WTC11 (cell line): ENCODE measurements at regions not wholly inside any gene's neighbourhood (a gene's known extent, or its start where the extent isn't known, plus 50 kb on each side); places are given as distances from the start of the nearest gene placed in this dataset.

Source experiments
- TF ChIP-seq, protein P1 (sequence below): sonication (generic); formaldehyde crosslinking; IDR thresholded peaks from 2 replicates; pipeline ENCODE4 v1.8.1; 2023; ENCODE audit warnings: mild to moderate bottlenecking, moderate library complexity, missing genetic modification reagents
- TF ChIP-seq, protein P2 (sequence below): fragments of 200-600 bp; IDR thresholded peaks from 2 replicates; pipeline ENCODE4 v1.8.0; 2022; ENCODE audit warnings: antibody characterized with exemption

DNA sequence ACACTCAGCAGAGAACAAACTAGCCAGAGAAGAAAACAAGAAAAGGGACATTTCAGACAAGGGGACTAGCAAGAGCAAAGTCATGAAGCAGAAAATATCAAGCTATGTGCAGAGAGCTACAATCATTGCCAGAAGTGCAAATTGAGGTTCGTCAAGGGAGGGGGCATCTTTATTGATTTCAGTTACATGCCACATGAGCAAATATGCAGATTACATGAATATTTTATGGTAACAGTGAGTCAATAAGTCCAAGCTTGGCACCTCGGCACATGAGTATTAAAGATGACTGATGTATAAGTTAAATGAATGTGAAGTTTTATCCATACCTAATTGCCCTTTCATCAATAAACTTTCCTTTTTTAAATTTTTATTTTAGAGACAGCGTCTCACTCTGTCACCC, 238.1 kb upstream of the DIAPH2 start:
- TF ChIP-seq, protein P1, sequence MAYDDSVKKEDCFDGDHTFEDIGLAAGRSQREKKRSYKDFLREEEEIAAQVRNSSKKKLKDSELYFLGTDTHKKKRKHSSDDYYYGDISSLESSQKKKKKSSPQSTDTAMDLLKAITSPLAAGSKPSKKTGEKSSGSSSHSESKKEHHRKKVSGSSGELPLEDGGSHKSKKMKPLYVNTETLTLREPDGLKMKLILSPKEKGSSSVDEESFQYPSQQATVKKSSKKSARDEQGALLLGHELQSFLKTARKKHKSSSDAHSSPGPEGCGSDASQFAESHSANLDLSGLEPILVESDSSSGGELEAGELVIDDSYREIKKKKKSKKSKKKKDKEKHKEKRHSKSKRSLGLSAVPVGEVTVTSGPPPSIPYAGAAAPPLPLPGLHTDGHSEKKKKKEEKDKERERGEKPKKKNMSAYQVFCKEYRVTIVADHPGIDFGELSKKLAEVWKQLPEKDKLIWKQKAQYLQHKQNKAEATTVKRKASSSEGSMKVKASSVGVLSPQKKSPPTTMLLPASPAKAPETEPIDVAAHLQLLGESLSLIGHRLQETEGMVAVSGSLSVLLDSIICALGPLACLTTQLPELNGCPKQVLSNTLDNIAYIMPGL (CRISPR knock-in tag): no peak
- TF ChIP-seq, protein P2, sequence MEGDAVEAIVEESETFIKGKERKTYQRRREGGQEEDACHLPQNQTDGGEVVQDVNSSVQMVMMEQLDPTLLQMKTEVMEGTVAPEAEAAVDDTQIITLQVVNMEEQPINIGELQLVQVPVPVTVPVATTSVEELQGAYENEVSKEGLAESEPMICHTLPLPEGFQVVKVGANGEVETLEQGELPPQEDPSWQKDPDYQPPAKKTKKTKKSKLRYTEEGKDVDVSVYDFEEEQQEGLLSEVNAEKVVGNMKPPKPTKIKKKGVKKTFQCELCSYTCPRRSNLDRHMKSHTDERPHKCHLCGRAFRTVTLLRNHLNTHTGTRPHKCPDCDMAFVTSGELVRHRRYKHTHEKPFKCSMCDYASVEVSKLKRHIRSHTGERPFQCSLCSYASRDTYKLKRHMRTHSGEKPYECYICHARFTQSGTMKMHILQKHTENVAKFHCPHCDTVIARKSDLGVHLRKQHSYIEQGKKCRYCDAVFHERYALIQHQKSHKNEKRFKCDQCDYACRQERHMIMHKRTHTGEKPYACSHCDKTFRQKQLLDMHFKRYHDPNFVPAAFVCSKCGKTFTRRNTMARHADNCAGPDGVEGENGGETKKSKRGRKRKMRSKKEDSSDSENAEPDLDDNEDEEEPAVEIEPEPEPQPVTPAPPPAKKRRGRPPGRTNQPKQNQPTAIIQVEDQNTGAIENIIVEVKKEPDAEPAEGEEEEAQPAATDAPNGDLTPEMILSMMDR: no peak
